SK-N-MC (cell line): ENCODE measurements at regions not wholly inside any gene's neighbourhood (a gene's known extent, or its start where the extent isn't known, plus 50 kb on each side); places are given as distances from the start of the nearest gene placed in this dataset.

Experiments
- EZH2 ChIP-seq: fragments of 200-600 bp; sonication (generic); IDR thresholded peaks from one replicate; pipeline ENCODE4 v1.6.1; 2017; ENCODE audit warnings: antibody characterized with exemption
- FOXP2 ChIP-seq: optimal IDR thresholded peaks from 2 replicates; pipeline ENCODE3; 2011; ENCODE audit warnings: mild to moderate bottlenecking, moderate library complexity; ENCODE audit not compliant: insufficient read depth; ENCODE audit errors: extremely low read length, control extremely low read depth
- POLR2AphosphoS5 ChIP-seq: IDR thresholded peaks from 2 replicates; pipeline ENCODE4 v1.6.1; 2012; ENCODE audit warnings: mild to moderate bottlenecking, low read depth, low read length, borderline replicate concordance

- TF ChIP-seq POLR2AphosphoS5 (no peak), EZH2 (no peak), FOXP2 (no peak)
Measured at GRCh38 chr3:25355998-25356397, 72.1 kb upstream of the RARB start.
